HG03280 (cell line): ENCODE measurements at regions not wholly inside any gene's neighbourhood (a gene's known extent, or its start where the extent isn't known, plus 50 kb on each side); places are given as distances from the start of the nearest gene placed in this dataset.

Experiments
- ATAC-seq: cut with Tn5 transposase; IDR thresholded peaks from one replicate; pipeline ENCODE4 v1.9.1; 2021; ENCODE audit warnings: mild to moderate bottlenecking, moderate library complexity; ENCODE audit not compliant: unreplicated experiment

- ATAC-seq, result no peak
These were observed 157.6 kb downstream of the SLC35B3 start for GRCh38 chr6:8277769-8278168.

- no peak for ATAC-seq
These were observed 159.2 kb downstream of the SLC35B3 start for GRCh38 chr6:8276148-8276547.

- ATAC-seq, result no peak
These were observed 159.7 kb downstream of the SLC35B3 start for GRCh38 chr6:8275667-8276066.

GRCh38 chr6:8274226-8274625, 161.1 kb downstream of the SLC35B3 start:
- no peak for ATAC-seq

GRCh38 chr6:8269872-8270454, 165.4 kb downstream of the SLC35B3 start:
- ATAC-seq, result no peak

- no peak for ATAC-seq
These were observed 166.3 kb downstream of the SLC35B3 start for GRCh38 chr6:8269094-8269493.

- ATAC-seq, result no peak
These were observed 166.3 kb upstream of the EEF1E1 start for GRCh38 chr6:8268606-8269005.

GRCh38 chr6:8268156-8268555, 165.8 kb upstream of the EEF1E1 start:
- no peak for ATAC-seq

- no peak for ATAC-seq
These were observed 158.3 kb upstream of the EEF1E1 start for GRCh38 chr6:8260610-8261009.

GRCh38 chr6:8246403-8246802, 144.1 kb upstream of the EEF1E1 start:
- ATAC-seq, result no peak

GRCh38 chr6:8245726-8246125, 143.4 kb upstream of the EEF1E1 start:
- ATAC-seq, result no peak

- ATAC-seq, result no peak
These were observed 141.1 kb upstream of the EEF1E1 start for GRCh38 chr6:8243475-8243874.

- no peak for ATAC-seq
These were observed 140.5 kb upstream of the EEF1E1 start for GRCh38 chr6:8242885-8243284.

- no peak for ATAC-seq
These were observed 138.0 kb upstream of the EEF1E1 start for GRCh38 chr6:8240301-8240700.

GRCh38 chr6:8238773-8239683, 136.7 kb upstream of the EEF1E1 start:
- no peak for ATAC-seq

- ATAC-seq, result no peak
These were observed 135.3 kb upstream of the EEF1E1 start for GRCh38 chr6:8237668-8238067.

GRCh38 chr6:8236956-8237355, 134.6 kb upstream of the EEF1E1 start:
- ATAC-seq, result no peak

GRCh38 chr6:8234321-8234720, 132.0 kb upstream of the EEF1E1 start:
- no peak for ATAC-seq

GRCh38 chr6:8231956-8232355, 129.6 kb upstream of the EEF1E1 start:
- no peak for ATAC-seq

- no peak for ATAC-seq
These were observed 127.8 kb upstream of the EEF1E1 start for GRCh38 chr6:8229915-8230756.

GRCh38 chr6:8225113-8225512, 122.8 kb upstream of the EEF1E1 start:
- no peak for ATAC-seq

- no peak for ATAC-seq
These were observed 121.3 kb upstream of the EEF1E1 start for GRCh38 chr6:8223678-8224077.
